ENCODE measurements at regions not wholly inside any gene's neighbourhood (a gene's known extent, or its start where the extent isn't known, plus 50 kb on each side); places are given as distances from the start of the nearest gene placed in this dataset.

DNA sequence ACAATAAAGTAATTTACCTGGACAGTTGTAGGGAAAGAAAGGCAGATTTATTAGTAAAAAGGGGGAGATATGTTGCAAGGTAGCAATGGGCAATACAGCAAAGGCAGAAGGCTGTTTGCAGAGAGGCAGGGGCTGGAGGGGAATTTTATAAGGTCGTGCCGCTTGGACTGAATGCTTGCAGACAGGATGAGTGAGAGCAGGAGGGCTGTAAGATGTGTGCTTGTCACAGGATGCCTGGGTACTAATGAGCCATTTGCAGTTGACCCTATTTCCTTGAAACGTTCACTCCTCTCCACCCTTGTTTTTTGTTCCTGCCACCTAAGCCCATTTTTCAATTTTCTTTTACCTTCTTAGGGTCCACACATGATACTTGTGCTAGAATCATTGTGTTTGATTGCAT is 214.7 kb downstream of the TRAM1L1 start:
- no peak for DNase-seq

DNA sequence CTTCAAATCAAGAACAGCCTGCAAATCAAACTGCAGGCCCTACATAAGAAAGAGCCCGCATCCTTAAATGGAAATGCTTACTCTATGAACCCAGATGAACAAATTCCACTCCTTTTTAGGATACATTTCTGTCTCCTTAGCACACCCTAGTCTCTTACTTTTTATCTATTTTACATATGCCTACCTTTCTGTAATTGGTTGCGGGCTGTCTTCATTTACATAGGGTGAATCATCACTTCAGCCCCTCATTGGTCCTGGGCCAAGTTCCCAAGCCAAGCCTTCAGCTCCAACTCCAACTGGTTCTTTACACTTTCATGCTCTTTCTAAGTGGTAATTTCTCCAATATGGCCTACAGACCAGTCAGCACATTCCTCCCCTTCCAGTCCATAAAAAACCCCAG is 219.3 kb downstream of the TRAM1L1 start:
- DNase-seq = no peak

DNA sequence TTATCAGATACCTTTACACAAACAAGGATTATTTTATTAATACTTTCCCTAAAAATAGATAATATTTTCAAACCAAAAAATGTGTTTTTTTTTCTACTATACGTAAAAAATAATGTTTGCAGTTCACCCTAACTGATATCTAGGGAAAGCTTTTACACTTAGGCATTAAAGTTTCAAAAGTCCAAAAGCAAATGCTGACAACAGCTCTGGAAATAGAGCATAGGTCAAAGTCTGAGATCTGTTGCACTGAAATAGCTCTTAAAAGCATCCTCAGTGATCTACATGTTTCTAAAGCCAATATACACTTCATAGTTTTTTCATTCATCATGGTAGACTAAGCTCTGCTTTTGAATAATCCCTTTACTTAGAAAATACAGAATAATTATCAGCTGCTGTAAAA is 222.8 kb downstream of the TRAM1L1 start:
- no peak for DNase-seq

DNA sequence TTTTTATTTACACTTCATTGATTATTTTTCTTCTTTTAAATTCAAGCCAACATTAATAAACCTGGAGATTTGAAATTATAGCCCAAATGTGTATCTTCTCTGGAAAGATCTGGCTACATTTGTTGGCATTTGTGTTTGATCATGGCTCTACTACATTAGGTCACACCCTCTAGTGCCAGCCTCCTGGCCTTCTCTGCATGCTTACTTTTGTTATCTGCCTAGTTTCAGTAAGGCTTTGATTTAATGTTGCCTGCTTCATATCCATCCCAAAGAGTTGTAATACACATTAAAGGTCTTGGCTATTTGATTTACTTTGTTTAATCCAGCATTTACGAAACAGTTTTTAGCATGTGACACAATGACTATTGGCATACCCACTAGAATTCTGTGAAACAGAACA is 224.5 kb downstream of the TRAM1L1 start:
- no peak for DNase-seq

DNA sequence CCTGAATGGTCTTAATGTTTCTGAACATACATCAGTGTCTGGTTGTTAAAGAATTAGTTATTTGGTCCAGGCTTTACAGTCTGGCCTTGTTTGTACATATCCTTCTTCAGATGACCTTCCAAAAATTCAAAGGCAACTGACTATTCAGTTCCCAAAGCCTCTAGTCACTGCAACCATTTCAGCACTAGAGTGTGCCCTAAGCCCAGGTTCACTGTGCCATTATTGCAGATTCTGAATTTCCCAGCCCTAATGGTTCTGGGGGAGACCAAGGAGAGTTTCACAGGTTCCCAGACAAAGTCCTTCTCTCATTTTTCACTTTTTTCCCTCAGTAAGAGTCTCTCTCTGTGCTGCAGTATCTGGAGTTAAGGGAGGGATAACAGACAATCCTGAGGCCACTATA is 235.8 kb downstream of the TRAM1L1 start:
- DNase-seq = no peak

DNA sequence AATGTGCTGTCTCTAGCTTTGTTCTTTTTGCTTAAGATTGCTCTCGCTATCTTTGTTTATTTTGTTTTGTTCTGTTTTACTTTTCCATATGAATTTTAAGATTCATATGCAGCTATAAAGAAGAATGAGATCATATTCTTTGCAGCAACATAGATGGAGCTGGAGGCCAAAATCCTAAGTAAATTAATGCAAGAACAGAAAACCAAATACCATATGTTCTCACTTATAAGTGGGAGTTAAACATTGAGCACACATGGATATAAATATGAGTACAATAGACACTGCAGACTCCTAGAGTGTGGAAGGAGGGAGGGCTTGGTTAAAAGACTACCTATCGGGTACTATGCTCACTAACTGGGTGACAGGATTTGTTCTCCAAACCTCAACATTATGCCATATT is 237.8 kb downstream of the TRAM1L1 start:
- DNase-seq = no peak

DNA sequence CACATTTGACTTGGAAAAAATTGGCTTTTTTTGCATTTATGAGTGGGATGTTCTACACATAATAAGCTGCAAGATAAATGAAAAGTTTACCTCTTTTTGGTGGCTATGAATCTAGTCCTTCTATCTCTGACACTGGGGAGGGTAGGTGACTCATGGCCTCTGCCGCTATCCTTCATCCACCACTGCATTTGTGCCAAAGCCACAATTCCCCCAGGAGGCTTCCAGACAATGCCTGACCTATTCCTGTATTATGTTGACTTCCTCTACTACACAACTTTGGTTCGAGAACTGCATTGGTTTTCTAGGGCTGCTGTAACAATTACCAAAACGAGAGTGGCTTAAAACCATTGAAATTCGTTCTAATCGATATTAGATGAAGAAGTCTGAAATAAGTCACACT is 245.6 kb downstream of the TRAM1L1 start:
- no peak for DNase-seq

DNA sequence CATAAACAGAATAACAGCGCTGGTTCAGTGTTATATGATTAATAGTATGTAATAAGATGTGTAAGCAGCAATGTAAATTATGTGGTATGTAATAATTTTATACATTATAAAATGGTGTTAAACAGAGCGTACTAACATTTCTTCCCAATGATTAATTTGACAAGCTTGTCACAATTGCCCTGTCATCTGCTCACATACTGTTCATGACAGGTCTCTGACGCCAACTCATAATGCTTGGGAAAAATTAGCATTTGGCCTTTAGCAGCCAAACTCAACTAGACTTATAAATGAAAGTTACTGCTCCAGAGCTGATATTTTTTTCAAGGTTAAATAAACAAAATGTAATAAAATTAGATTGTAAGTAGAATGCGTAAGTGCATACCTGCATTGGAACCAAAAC is 246.8 kb downstream of the TRAM1L1 start:
- no peak for DNase-seq

DNA sequence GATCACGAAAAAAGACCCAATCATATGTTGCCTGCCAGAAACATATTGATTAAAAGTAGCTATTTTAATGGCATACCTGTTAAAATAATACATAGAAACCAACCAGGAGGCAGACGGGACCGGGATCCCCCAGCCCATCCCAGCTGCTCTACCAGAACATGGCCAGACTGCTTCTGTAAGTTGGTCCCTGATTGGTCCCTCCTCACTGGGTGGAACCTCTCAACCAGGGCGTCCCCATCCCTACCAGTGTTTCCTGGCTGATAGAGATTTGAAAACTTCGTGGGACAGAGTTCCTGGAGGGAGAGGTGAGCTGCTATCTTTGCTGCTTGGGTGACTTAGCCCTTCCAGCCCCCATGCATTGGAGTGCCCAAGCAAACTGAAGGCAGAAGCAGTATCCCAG is 256.2 kb downstream of the TRAM1L1 start:
- no peak for DNase-seq

DNA sequence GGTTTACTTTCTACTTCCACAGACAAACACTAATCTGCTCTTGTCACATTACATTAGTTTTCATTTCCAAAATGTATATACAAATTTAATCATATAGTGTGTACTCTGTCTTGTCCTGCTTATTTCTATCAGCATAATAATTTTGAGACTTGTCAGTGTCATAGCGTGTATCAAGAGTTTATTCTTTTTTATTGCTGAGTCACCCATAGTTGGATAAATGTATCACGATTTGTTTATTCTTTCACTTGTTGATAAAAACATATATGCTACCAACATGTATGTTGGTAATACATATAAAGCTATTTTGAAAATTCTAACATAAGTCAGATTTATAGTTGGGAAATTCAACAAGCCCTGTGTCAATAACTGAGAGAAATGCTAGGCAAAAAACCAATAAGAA is 261.2 kb downstream of the TRAM1L1 start:
- DNase-seq = no peak

DNA sequence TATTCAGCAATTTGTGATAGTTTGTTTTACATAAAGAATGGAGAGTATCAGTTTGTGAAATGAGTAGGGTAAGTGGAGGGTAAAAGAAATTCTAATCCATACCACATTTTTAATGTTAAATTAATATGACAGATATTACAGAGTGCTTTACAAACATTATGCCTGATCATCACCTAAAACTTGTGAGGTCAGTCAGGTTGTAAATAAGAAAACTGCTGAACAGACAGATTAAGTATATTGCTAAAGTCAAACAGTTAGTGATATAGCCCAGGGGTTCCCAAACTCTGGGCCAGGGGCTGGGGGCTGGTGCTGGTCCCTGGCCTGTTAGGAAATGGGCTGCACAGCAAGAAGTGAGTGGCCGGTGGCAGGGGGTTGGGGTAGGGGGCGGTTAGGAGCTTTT is 273.6 kb downstream of the TRAM1L1 start:
- no peak for DNase-seq

DNA sequence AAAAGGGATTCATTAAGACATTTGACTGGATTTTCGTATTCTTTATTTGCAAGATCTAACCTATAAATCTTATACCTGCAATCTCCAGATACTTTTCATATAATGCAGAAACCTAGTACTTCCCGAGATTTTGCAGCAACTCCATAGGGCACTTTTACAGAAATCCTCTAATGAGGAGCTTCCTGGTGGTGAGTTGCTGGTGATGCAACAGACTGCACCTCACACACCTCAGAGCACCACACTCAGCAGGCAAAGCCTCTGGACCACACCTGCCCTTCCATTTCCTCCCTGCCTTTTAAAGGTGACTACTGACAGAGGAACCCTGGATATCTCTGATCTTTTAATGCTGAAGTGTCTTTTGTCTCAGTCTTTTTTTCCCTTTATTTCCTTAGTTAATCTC is 289.4 kb downstream of the TRAM1L1 start:
- no peak for DNase-seq

DNA sequence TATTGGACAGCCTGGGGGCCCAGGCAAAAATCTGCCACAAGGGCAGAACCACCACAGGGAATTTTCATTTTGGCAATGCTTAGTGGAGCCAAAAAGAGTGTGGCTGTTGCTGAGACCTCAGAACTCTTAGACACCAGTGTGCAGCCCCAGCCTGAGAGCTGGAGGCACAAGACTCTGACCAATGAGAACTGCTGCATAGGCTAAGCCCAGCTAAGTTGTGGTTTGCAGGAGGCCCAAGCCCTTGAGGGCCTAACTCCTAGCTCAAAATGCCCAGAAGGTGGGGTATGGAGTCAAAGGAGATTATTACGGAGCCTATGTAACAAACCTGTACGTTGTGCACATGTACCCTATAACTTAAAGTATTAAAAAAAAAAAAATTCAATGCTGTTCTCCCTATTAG is 296.7 kb downstream of the TRAM1L1 start:
- no peak for DNase-seq

DNA sequence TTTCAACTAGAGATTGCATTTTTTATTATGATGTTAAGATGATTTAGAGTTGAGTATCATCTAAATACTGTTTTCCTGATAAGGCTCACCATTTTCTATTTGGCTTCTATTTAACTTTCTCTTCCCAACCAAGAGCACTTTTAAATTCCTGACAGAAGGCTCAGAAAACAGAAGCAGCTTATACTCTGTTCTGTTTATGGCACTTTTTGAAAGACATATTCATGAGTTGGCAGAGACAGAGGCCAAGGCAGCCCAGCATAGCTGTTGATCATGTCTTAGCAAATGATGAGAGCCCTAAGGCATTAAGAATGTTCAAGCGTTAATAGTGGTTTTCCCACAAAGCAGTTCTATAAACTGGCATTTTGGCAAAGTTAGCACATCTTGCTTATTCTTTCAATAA is 330.3 kb downstream of the TRAM1L1 start:
- DNase-seq = no peak

DNA sequence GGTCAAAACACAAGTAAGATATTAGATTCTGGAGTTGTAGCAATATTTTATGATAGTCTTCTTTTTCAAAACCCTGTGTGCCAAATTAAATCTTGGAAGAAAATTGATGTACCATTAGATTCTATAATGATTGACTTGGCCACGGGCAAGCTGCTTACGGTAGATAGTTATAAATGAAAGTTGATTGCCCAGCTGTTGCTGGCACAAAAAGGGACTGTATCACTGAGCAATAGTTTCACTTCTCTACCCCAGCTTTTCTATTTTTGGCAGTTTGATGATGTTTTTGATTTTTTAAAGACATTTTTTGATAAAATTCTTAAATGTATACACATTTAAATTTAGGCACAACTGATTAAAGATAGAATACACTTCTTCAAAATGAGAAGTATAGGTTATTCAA is 333.3 kb downstream of the TRAM1L1 start:
- no peak for DNase-seq

DNA sequence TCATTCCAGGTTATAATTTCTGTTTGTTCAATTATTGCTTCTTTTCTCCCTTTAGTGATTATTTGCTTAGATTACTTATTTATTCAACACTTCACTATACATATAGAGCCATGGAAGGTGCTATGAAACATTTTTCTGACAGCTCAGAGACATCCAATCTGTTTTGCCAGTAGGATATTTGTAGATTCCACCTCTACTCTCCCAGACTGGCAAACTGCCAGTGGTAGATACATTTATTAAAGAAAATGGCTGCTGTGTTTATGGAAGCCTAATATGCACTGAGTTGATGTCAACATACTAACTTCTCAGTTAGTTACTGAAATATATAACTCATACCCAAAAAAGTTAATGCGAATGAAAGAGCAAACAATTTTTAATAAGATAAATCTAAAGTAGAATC is 348.6 kb downstream of the TRAM1L1 start:
- no peak for DNase-seq

DNA sequence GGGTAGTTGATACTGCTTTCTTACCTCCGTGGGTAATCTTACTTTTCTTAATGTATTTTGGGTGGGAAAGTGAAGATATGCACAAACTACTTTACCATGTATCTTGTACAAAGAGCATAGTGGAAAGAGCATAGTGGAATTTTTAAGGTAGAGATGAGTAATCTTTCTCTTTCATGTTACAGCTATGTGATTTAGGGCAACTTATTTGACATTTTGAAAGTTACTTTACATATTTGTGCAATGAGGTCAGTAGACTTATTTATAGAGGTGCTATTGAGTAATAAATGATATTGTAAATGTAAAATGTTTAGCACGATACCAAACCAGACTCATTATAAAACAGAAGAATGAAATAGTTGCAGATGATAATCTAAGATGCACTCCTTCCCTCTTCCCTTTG is 351.2 kb downstream of the TRAM1L1 start:
- DNase-seq = no peak

DNA sequence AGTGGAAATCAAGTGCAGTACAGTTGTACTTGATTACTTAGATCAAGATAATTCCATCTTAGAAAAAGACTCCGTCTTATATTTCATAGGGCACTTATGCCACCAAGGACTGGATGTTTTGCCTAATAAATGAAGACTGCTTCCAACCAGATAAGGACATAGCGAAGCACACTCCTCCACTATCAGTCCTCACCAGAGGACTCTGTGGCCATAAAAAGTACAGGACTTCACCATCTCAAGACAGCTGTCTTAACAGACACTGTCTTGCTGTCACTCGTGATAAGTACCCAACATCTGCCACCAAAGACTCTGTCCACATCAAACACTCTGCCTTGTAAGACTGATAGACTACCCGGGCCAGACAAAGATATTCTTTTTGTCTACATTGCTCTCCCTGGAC is 352.0 kb downstream of the TRAM1L1 start:
- no peak for DNase-seq

DNA sequence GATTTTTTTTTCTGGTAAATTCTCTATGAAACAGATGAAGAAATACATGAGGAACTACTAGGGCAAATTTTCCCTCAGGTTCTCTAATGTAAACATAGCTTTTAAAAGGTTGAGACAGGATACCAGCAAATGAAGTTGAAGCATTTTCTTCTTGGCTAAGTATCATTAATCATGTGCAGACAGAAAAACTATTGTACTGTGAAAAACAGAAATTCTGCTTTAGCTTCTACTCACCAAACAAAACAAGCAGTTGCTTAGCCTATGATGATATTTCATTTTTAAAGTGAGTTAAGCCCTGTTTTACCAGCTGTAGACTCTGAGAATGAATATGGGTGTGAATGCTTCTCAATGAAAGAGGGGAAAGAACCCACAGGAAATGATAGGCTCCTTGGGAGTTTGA is 358.9 kb downstream of the TRAM1L1 start:
- no peak for DNase-seq

DNA sequence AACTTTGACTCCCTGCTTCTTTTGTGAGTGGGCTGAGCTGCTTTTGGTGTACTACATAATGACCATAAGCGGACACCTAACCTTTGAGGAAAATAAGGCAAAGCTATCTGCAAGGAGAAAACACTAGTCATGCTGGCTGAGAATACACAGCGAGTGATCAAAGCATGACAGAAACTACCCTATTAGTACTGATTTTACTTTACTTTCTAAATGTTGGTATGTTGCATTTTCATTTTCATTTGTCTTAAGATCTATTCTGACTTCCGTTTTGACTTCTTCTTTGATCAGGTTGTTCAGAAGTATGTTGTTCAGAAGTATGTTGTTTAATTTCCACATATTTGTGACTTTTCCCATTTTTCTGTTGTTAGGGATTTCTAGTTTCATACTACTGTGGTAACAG is 361.1 kb downstream of the TRAM1L1 start:
- no peak for DNase-seq

DNA sequence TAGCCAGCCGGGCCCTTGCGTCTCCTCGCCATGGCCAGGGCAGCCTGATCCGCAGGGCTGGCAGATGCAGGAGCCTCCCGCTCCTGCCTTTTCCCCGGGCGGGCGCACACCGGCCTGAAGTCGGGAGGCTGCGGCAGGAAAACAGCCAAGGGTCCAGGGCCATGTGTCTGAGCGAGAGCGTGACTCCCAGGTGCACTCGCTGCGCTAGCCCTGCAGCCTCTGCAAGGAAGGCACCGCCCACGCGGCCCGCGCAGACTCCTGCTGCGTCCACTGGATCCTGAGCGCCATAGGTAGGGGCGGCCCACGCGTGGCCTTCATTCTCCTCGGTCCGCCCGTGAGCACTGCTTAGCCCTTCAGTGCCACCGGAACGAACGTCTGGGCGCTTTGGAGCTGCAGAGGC is 379.9 kb downstream of the TRAM1L1 start:
- DNase-seq = no peak

DNA sequence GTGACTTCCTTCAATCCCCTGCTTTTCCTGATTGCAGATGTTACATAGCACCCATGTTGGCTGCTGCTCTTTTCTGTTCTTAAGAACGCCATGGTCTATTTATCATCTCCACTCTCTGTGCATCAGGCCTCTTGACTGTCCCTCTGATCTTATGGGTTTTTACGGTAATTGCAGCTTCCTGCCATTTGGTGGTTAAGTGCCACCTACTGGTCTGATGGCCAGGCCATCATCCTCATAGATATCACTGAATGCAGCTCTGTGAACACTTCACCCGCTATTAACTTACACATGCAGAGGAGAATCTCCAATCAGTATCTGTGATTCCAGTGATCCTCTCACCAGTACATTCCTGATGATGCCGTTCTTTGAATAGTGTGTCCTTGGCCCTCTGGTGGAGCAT is 382.4 kb downstream of the TRAM1L1 start:
- DNase-seq = no peak

DNA sequence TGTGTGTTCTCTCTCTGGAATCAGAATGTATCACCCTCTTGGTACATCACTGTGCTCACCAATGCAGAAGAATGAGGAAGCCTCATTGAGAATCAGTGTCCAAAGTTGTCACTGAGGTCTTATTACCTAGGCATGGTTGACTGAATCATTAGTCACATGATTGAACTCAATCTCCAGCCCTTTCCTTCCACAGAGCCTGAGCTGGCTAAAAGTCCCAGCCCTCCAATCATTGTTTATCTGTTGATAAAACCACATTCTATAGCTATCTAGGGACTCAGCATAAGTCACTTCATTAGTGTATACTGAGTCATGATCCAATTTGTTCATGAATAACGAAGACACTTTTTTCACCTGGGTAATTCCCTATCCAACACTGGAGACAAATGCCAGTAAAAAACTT is 396.8 kb downstream of the TRAM1L1 start:
- DNase-seq = no peak

DNA sequence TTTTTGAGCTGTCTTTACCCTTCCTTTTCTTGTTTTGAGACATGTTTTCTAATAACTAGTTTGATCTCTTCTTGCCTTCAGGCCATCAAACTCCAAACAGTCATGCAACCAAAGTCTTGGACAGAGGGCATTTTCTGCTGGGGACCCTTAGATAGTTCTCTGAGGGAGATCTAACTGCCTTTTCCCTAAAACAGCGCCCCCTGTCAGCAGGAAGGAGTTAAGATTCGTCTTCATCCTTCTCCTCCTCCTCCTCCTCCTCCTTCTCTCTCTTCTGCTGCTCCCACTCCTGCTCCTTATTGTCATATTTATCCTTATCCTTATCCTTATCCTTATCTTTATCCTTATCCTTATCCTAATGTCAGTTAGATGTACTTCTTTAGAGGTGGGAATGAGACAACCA is 417.2 kb downstream of the TRAM1L1 start:
- no peak for DNase-seq

DNA sequence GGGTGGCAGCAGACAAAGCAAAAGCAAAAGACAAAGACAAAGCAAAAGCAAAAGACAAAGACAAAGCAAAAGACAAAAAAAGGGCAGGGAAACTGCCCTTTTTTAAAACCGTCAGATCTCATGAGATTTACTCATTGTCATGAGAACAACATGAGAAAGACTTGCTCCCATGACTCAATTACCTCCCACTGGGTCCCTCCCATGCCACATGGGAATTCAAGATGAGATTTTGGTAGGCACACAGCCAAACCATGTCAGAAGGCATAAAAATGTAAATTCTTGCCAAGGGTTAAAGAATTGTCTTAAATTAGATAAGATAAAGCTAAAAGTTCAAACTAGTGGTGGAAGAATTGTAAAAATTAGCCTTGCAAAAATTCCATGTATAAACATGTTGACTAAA is 419.7 kb downstream of the TRAM1L1 start:
- DNase-seq = no peak

DNA sequence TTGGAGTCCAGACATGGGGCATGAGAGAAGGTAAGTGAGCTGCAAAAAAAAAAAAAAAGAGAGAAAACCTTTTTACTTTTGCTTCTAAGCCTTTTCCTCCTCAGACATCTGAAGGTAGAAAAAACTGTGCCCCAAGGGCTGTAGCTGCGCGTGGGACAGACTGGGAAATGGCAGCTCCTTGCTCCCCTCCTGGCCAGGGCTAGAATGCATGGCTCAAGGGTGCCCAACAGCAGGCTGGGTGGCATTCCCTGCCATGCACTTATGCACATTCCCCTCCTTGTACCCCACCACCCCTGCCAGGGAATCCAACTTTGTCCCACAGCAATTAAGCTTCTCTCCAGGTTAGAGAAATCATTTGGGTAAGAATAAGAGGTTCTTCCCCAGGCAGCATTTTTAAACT is 421.2 kb downstream of the TRAM1L1 start:
- DNase-seq = no peak

Data from AML-193 (cell line).